Endothelial cell (in vitro differentiated cells): ENCODE measurements at regions not wholly inside any gene's neighbourhood (a gene's known extent, or its start where the extent isn't known, plus 50 kb on each side); places are given as distances from the start of the nearest gene placed in this dataset.

Experiments used
- DNase-seq: peaks from one replicate; pipeline ENCODE4 v3.0.0; 2021; ENCODE audit warnings: low spot score
- H3K27ac Mint-ChIP-seq: one replicate; pipeline ENCODE4 v1.8.0; 2021; ENCODE audit warnings: mixed read lengths, inconsistent platforms; ENCODE audit not compliant: unreplicated experiment
- H3K27me3 Mint-ChIP-seq: one replicate; pipeline ENCODE4 v1.8.0; 2021; ENCODE audit warnings: mild to moderate bottlenecking, moderate library complexity, mixed read lengths, inconsistent platforms; ENCODE audit not compliant: unreplicated experiment
- H3K36me3 Mint-ChIP-seq: one replicate; pipeline ENCODE4 v1.8.0; 2021; ENCODE audit warnings: mild to moderate bottlenecking, low read depth, mixed read lengths, inconsistent platforms; ENCODE audit not compliant: unreplicated experiment
- H3K4me1 Mint-ChIP-seq: one replicate; pipeline ENCODE4 v1.8.0; 2021; ENCODE audit warnings: mild to moderate bottlenecking, mixed read lengths, inconsistent platforms; ENCODE audit not compliant: unreplicated experiment
- H3K4me3 Mint-ChIP-seq: one replicate; pipeline ENCODE4 v1.8.0; 2021; ENCODE audit warnings: mild to moderate bottlenecking, mixed read lengths, inconsistent platforms; ENCODE audit not compliant: unreplicated experiment
- H3K9me3 Mint-ChIP-seq: one replicate; pipeline ENCODE4 v1.8.0; 2021; ENCODE audit warnings: mixed read lengths, inconsistent platforms; ENCODE audit not compliant: unreplicated experiment
- CTCF ChIP-seq: fragments of 200-600 bp; sonication (generic); IDR thresholded peaks from one replicate; pipeline ENCODE4 v1.5.0; 2021; ENCODE audit warnings: antibody characterized with exemption; ENCODE audit not compliant: unreplicated experiment

- TF ChIP-seq CTCF = no peak
- Mint-ChIP-seq H3K27ac (no peak overlapping the region), H3K4me1 (peaks cover 4% of the 10 kb centered on the region), H3K9me3 (no peaks in the 10 kb centered on the region), H3K4me3 (no peak overlapping the region), H3K36me3 (no peaks in the 10 kb centered on the region), H3K27me3 (no peaks in the 10 kb centered on the region)
- no peak for DNase-seq
Observed at GRCh38 chr2:66240286-66240685, 194.6 kb upstream of the MEIS1 start.

GRCh38 chr2:66239655-66240054, 195.3 kb upstream of the MEIS1 start:
- Mint-ChIP-seq H3K4me3 (no peak overlapping the region), H3K27ac (no peak overlapping the region), H3K27me3 (no peaks in the 10 kb centered on the region), H3K4me1 (peaks cover 4% of the 10 kb centered on the region), H3K9me3 (no peaks in the 10 kb centered on the region), H3K36me3 (no peaks in the 10 kb centered on the region)
- DNase-seq = no peak
- no peak for TF ChIP-seq CTCF

- TF ChIP-seq CTCF = no peak
- Mint-ChIP-seq H3K4me1 (no peaks in the 10 kb centered on the region), H3K27me3 (no peaks in the 10 kb centered on the region), H3K4me3 (no peak overlapping the region), H3K9me3 (no peaks in the 10 kb centered on the region), H3K27ac (no peak overlapping the region), H3K36me3 (no peaks in the 10 kb centered on the region)
- DNase-seq = no peak
Observed at GRCh38 chr2:66237803-66238379, 197.0 kb upstream of the MEIS1 start.

GRCh38 chr2:66236816-66237802, 197.8 kb upstream of the MEIS1 start:
- no peak overlapping the region for H3K4me3 Mint-ChIP-seq
- H3K9me3 Mint-ChIP-seq = no peaks in the 10 kb centered on the region
- H3K36me3 Mint-ChIP-seq = no peaks in the 10 kb centered on the region
- no peak for TF ChIP-seq CTCF
- no peaks in the 10 kb centered on the region for H3K27me3 Mint-ChIP-seq
- no peak for DNase-seq
- H3K27ac Mint-ChIP-seq = no peak overlapping the region
- H3K4me1 Mint-ChIP-seq = no peaks in the 10 kb centered on the region
